Glutamatergic neuron (in vitro differentiated cells): ENCODE measurements at regions not wholly inside any gene's neighbourhood (a gene's known extent, or its start where the extent isn't known, plus 50 kb on each side); places are given as distances from the start of the nearest gene placed in this dataset.

ENCODE experiments used
- DNase-seq: peaks from one replicate; pipeline ENCODE4 v3.0.0; 2022
- H3K27ac Mint-ChIP-seq: one replicate; pipeline ENCODE4 v1.8.0; 2020; ENCODE audit warnings: mild to moderate bottlenecking, mixed read lengths, inconsistent platforms; ENCODE audit not compliant: unreplicated experiment
- H3K27me3 Mint-ChIP-seq: one replicate; pipeline ENCODE4 v1.8.0; 2020; ENCODE audit warnings: mild to moderate bottlenecking, moderate library complexity, mixed read lengths, inconsistent platforms; ENCODE audit not compliant: unreplicated experiment
- H3K36me3 Mint-ChIP-seq: one replicate; pipeline ENCODE4 v1.8.0; 2020; ENCODE audit warnings: mild to moderate bottlenecking, mixed read lengths, inconsistent platforms; ENCODE audit not compliant: unreplicated experiment
- H3K4me1 Mint-ChIP-seq: one replicate; pipeline ENCODE4 v1.8.0; 2020; ENCODE audit warnings: mild to moderate bottlenecking, low read depth, mixed read lengths, inconsistent platforms; ENCODE audit not compliant: unreplicated experiment
- H3K4me3 Mint-ChIP-seq: one replicate; pipeline ENCODE4 v1.8.0; 2020; ENCODE audit warnings: mild to moderate bottlenecking, mixed read lengths, inconsistent platforms; ENCODE audit not compliant: unreplicated experiment
- H3K9me3 Mint-ChIP-seq: one replicate; pipeline ENCODE4 v1.8.0; 2020; ENCODE audit warnings: mild to moderate bottlenecking, moderate library complexity, mixed read lengths, inconsistent platforms; ENCODE audit not compliant: unreplicated experiment
- TF ChIP-seq, protein P1 (sequence below): fragments of 200-600 bp; sonication (generic); IDR thresholded peaks from one replicate; pipeline ENCODE4 v1.5.0; 2021; ENCODE audit not compliant: partially characterized antibody, unreplicated experiment

DNA sequence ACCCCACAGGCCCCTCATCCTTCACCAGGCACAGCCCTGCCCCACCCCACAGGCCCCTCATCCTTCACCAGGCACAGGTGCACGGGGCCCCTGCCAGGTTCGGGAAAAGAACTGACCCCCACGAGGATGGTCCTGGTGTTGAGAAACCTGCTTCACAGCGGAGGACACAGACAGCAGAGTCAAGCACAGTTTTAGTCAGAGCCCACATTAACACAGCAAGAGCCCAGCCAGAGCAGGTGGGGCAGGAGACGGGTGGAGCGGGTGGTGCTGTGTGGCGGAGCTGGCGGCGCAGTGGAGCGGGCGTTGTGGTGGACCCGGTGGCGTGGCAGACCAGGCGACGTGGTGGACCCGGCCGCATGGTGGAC, 1085.5 kb downstream of the BRD1 start:
- Mint-ChIP-seq H3K4me1 (no peaks in the 10 kb centered on the region), H3K27ac (no peak overlapping the region), H3K9me3 (peaks cover 21% of the 10 kb centered on the region), H3K36me3 (peaks cover 9% of the 10 kb centered on the region), H3K4me3 (no peak overlapping the region), H3K27me3 (peaks cover 10% of the 10 kb centered on the region)
- TF ChIP-seq, protein P1, sequence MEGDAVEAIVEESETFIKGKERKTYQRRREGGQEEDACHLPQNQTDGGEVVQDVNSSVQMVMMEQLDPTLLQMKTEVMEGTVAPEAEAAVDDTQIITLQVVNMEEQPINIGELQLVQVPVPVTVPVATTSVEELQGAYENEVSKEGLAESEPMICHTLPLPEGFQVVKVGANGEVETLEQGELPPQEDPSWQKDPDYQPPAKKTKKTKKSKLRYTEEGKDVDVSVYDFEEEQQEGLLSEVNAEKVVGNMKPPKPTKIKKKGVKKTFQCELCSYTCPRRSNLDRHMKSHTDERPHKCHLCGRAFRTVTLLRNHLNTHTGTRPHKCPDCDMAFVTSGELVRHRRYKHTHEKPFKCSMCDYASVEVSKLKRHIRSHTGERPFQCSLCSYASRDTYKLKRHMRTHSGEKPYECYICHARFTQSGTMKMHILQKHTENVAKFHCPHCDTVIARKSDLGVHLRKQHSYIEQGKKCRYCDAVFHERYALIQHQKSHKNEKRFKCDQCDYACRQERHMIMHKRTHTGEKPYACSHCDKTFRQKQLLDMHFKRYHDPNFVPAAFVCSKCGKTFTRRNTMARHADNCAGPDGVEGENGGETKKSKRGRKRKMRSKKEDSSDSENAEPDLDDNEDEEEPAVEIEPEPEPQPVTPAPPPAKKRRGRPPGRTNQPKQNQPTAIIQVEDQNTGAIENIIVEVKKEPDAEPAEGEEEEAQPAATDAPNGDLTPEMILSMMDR = no peak
- DNase-seq = no peak

GRCh38 chr22:48741540-48741939, 1086.1 kb downstream of the BRD1 start:
- DNase-seq = no peak
- Mint-ChIP-seq H3K4me3 (no peak overlapping the region), H3K27ac (no peak overlapping the region), H3K9me3 (peaks cover 24% of the 10 kb centered on the region), H3K4me1 (no peaks in the 10 kb centered on the region), H3K36me3 (peaks cover 9% of the 10 kb centered on the region), H3K27me3 (peaks cover 10% of the 10 kb centered on the region)
- TF ChIP-seq, protein P1 = no peak

- DNase-seq = no peak
- H3K9me3 Mint-ChIP-seq = peaks cover 24% of the 10 kb centered on the region
- peaks cover 7% of the 10 kb centered on the region for H3K27me3 Mint-ChIP-seq
- H3K4me3 Mint-ChIP-seq = no peak overlapping the region
- peaks cover 9% of the 10 kb centered on the region for H3K36me3 Mint-ChIP-seq
- no peak overlapping the region for H3K27ac Mint-ChIP-seq
- TF ChIP-seq, protein P1 = no peak
- no peaks in the 10 kb centered on the region for H3K4me1 Mint-ChIP-seq
Measured at GRCh38 chr22:48740731-48741405, 1086.8 kb downstream of the BRD1 start.

DNA sequence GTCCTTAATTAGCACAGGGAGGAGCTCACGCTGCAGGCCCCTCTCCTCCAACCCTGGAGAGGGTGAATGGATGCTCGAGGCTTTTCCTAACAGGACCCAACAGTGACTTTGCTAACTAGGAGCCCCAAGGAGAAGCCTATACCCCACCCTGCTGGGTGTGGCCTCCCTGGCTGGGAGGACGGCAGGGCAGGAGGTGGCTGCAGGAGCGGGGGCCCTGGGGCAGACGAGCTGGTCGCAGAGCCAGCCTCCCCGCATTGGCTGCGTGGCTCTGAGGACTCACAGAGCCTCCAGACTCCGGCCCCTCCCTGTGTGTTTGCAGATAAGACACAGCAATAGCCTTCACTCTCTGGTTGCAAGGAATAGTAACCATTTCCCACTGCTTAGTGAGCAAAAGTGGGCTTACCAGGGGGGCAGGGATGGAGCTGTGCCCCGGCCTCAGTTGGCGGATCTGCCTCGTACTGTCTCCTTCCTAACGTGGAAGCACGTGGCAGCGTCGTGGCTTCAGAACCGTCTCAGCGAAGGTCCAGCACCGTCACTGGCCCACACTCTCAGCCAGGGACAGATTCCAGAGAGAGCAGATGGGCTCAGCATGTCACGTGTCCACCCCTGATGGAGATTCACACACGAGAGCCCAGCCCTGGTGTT, 1087.5 kb downstream of the BRD1 start:
- H3K4me3 Mint-ChIP-seq = no peak overlapping the region
- H3K27ac Mint-ChIP-seq = no peak overlapping the region
- peaks cover 9% of the 10 kb centered on the region for H3K36me3 Mint-ChIP-seq

More for the DNA sequence above, 1087.5 kb downstream of the BRD1 start:
- TF ChIP-seq, protein P1 = no peak
- Mint-ChIP-seq H3K9me3 (peaks cover 27% of the 10 kb centered on the region), H3K27me3 (peaks cover 7% of the 10 kb centered on the region), H3K4me1 (no peaks in the 10 kb centered on the region)
- DNase-seq = no peak
